ENCODE measurements at regions not wholly inside any gene's neighbourhood (a gene's known extent, or its start where the extent isn't known, plus 50 kb on each side); places are given as distances from the start of the nearest gene placed in this dataset.

GRCh38 chr1:208874915-208875314, 630.7 kb upstream of the PLXNA2 start:
- no peak for TF ChIP-seq REST (IDR thresholded peaks at IDR 0.05; ENCODE audit: insufficient read depth in 1 of 2, low read depth in 2 of 2, low read length in 1 of 2)
- no peak for TF ChIP-seq TCF7L2 (IDR thresholded peaks at IDR 0.05; ENCODE audit: low read depth, low read length)
- no peak for TF ChIP-seq SIN3A (IDR thresholded peaks at IDR 0.05; ENCODE audit: borderline replicate concordance, insufficient read depth, low read depth, low read length)
- TF ChIP-seq CTCF (IDR thresholded peaks at IDR 0.05) = no peak
- no peak for TF ChIP-seq POLR2AphosphoS5 (IDR thresholded peaks at IDR 0.05; ENCODE audit: low read depth, low read length)
- in situ Hi-C loops (cut with HindIII; ENCODE audit: low pct_unique_long_range_greater_than_20kb, low sequenced_read_pairs) = no loop called here
- ATAC-seq = no peak
- Histone ChIP-seq H3K27ac (ENCODE audit: low read length) (no peak overlapping the region), H3K36me3 (ENCODE audit: control insufficient read depth, insufficient read depth, low read length) (no peaks in the 10 kb centered on the region), H3K4me3 (ENCODE audit: low read depth in 2 of 2, low read length in 2 of 2) (no peak overlapping the region), H3K27me3 (ENCODE audit: control insufficient read depth, insufficient read depth, low read length) (no peaks in the 10 kb centered on the region), H3K9me3 (ENCODE audit: control insufficient read depth, insufficient read depth, low read depth, low read length) (no peaks in the 10 kb centered on the region), H3K4me1 (ENCODE audit: control insufficient read depth, insufficient read depth, low read length) (no peaks in the 10 kb centered on the region)
- intact Hi-C loops (cut with micrococcal nuclease; ENCODE audit: unreplicated experiment) = no loop called here
- no peak for DNase-seq (ENCODE audit: low read depth, low spot score)
- CTCF ChIA-PET = no interaction called here
- POLR2A ChIA-PET = no interaction called here
- BruUV-seq (replicated peaks) = no TSS peak

GRCh38 chr1:208879022-208879421, 634.8 kb upstream of the PLXNA2 start:
- Histone ChIP-seq H3K27me3 (ENCODE audit: control insufficient read depth, insufficient read depth, low read length) (no peaks in the 10 kb centered on the region), H3K36me3 (ENCODE audit: control insufficient read depth, insufficient read depth, low read length) (no peaks in the 10 kb centered on the region), H3K4me1 (ENCODE audit: control insufficient read depth, insufficient read depth, low read length) (no peaks in the 10 kb centered on the region), H3K9me3 (ENCODE audit: control insufficient read depth, insufficient read depth, low read depth, low read length) (no peaks in the 10 kb centered on the region), H3K27ac (ENCODE audit: low read length) (no peak overlapping the region), H3K4me3 (ENCODE audit: low read depth in 2 of 2, low read length in 2 of 2) (no peak overlapping the region)
- BruUV-seq (replicated peaks) = no TSS peak
- no peak for DNase-seq (ENCODE audit: low read depth, low spot score)
- intact Hi-C loops (cut with micrococcal nuclease; ENCODE audit: unreplicated experiment) = no loop called here
- in situ Hi-C loops (cut with HindIII; ENCODE audit: low pct_unique_long_range_greater_than_20kb, low sequenced_read_pairs) = no loop called here
- ATAC-seq = no peak
- ChIA-PET POLR2A (no interaction called here), CTCF (no interaction called here)
- TF ChIP-seq REST (IDR thresholded peaks at IDR 0.05; ENCODE audit: insufficient read depth in 1 of 2, low read depth in 2 of 2, low read length in 1 of 2) = no peak
- no peak for TF ChIP-seq CTCF (IDR thresholded peaks at IDR 0.05)
- no peak for TF ChIP-seq SIN3A (IDR thresholded peaks at IDR 0.05; ENCODE audit: borderline replicate concordance, insufficient read depth, low read depth, low read length)
- TF ChIP-seq TCF7L2 (IDR thresholded peaks at IDR 0.05; ENCODE audit: low read depth, low read length) = no peak
- no peak for TF ChIP-seq POLR2AphosphoS5 (IDR thresholded peaks at IDR 0.05; ENCODE audit: low read depth, low read length)
